ENCODE measurements at regions not wholly inside any gene's neighbourhood (a gene's known extent, or its start where the extent isn't known, plus 50 kb on each side); places are given as distances from the start of the nearest gene placed in this dataset.

GRCh38 chr5:133884569-133885311 lies 83.7 kb downstream of the C5orf15 start:
- FAIRE-seq: no peak
- TF ChIP-seq POLR2A (IDR thresholded peaks at IDR 0.05; ENCODE audit: low read depth, low read length) (no peak), POLR2AphosphoS5 (IDR thresholded peaks at IDR 0.05; ENCODE audit: low read depth, low read length) (no peak), SPI1 (IDR thresholded peaks at IDR 0.05; ENCODE audit: low read depth, low read length) (no peak), TAF1 (IDR thresholded peaks at IDR 0.05; ENCODE audit: low read depth, low read length) (no peak), POU2F2 (IDR thresholded peaks at IDR 0.05; ENCODE audit: low read depth, low read length) (no peak), PAX5 (IDR thresholded peaks at IDR 0.05; ENCODE audit: insufficient read depth, low read length, severe bottlenecking) (no peak)
- no peak for DNase-seq (ENCODE audit: insufficient read length, low spot score)

- no peak for FAIRE-seq
- no peak for DNase-seq (ENCODE audit: insufficient read length, low spot score)
- TF ChIP-seq POLR2A (IDR thresholded peaks at IDR 0.05; ENCODE audit: low read depth, low read length) (no peak), PAX5 (IDR thresholded peaks at IDR 0.05; ENCODE audit: insufficient read depth, low read length, severe bottlenecking) (no peak), POU2F2 (IDR thresholded peaks at IDR 0.05; ENCODE audit: low read depth, low read length) (no peak), POLR2AphosphoS5 (IDR thresholded peaks at IDR 0.05; ENCODE audit: low read depth, low read length) (no peak), TAF1 (IDR thresholded peaks at IDR 0.05; ENCODE audit: low read depth, low read length) (no peak), SPI1 (IDR thresholded peaks at IDR 0.05; ENCODE audit: low read depth, low read length) (no peak)
Measured at GRCh38 chr5:133883916-133884315, 84.5 kb downstream of the C5orf15 start.

GRCh38 chr5:133882846-133883245 lies 85.6 kb downstream of the C5orf15 start:
- FAIRE-seq (no peak), DNase-seq (ENCODE audit: insufficient read length, low spot score) (no peak)
- no peak for TF ChIP-seq SPI1 (IDR thresholded peaks at IDR 0.05; ENCODE audit: low read depth, low read length)

GRCh38 chr5:133882389-133882695 lies 86.1 kb downstream of the C5orf15 start:
- DNase-seq (ENCODE audit: insufficient read length, low spot score) (no peak), FAIRE-seq (no peak)
- TF ChIP-seq TAF1 (IDR thresholded peaks at IDR 0.05; ENCODE audit: low read depth, low read length) (no peak), POLR2AphosphoS5 (IDR thresholded peaks at IDR 0.05; ENCODE audit: low read depth, low read length) (no peak), PAX5 (IDR thresholded peaks at IDR 0.05; ENCODE audit: insufficient read depth, low read length, severe bottlenecking) (no peak), POLR2A (IDR thresholded peaks at IDR 0.05; ENCODE audit: low read depth, low read length) (no peak), POU2F2 (IDR thresholded peaks at IDR 0.05; ENCODE audit: low read depth, low read length) (no peak)

GRCh38 chr5:133881576-133882388 lies 86.6 kb downstream of the C5orf15 start:
- TF ChIP-seq POLR2A (IDR thresholded peaks at IDR 0.05; ENCODE audit: low read depth, low read length): no peak
- TF ChIP-seq TAF1 (IDR thresholded peaks at IDR 0.05; ENCODE audit: low read depth, low read length): no peak
- no peak for TF ChIP-seq POLR2AphosphoS5 (IDR thresholded peaks at IDR 0.05; ENCODE audit: low read depth, low read length)
- TF ChIP-seq POU2F2 (IDR thresholded peaks at IDR 0.05; ENCODE audit: low read depth, low read length): no peak
- TF ChIP-seq SPI1 (IDR thresholded peaks at IDR 0.05; ENCODE audit: low read depth, low read length): no peak
- no peak for TF ChIP-seq PAX5 (IDR thresholded peaks at IDR 0.05; ENCODE audit: insufficient read depth, low read length, severe bottlenecking)
- FAIRE-seq (no peak), DNase-seq (ENCODE audit: insufficient read length, low spot score) (no peak)

- FAIRE-seq: no peak
- no peak for TF ChIP-seq PAX5 (IDR thresholded peaks at IDR 0.05; ENCODE audit: insufficient read depth, low read length, severe bottlenecking)
- no peak for TF ChIP-seq TAF1 (IDR thresholded peaks at IDR 0.05; ENCODE audit: low read depth, low read length)
- no peak for TF ChIP-seq POLR2AphosphoS5 (IDR thresholded peaks at IDR 0.05; ENCODE audit: low read depth, low read length)
- TF ChIP-seq POU2F2 (IDR thresholded peaks at IDR 0.05; ENCODE audit: low read depth, low read length): no peak
- no peak for TF ChIP-seq POLR2A (IDR thresholded peaks at IDR 0.05; ENCODE audit: low read depth, low read length)
- TF ChIP-seq SPI1 (IDR thresholded peaks at IDR 0.05; ENCODE audit: low read depth, low read length): no peak
- DNase-seq (ENCODE audit: insufficient read length, low spot score): no peak
Measured at GRCh38 chr5:133878236-133878555, 90.2 kb downstream of the C5orf15 start.

GRCh38 chr5:133877351-133878235 lies 90.8 kb downstream of the C5orf15 start:
- TF ChIP-seq POLR2A (IDR thresholded peaks at IDR 0.05; ENCODE audit: low read depth, low read length) (no peak), TAF1 (IDR thresholded peaks at IDR 0.05; ENCODE audit: low read depth, low read length) (no peak), POU2F2 (IDR thresholded peaks at IDR 0.05; ENCODE audit: low read depth, low read length) (no peak), POLR2AphosphoS5 (IDR thresholded peaks at IDR 0.05; ENCODE audit: low read depth, low read length) (no peak), PAX5 (IDR thresholded peaks at IDR 0.05; ENCODE audit: insufficient read depth, low read length, severe bottlenecking) (no peak), SPI1 (IDR thresholded peaks at IDR 0.05; ENCODE audit: low read depth, low read length) (no peak)
- peak; percentile 57 for FAIRE-seq
- no peak for DNase-seq (ENCODE audit: insufficient read length, low spot score)

GRCh38 chr5:133876266-133876665 lies 92.2 kb downstream of the C5orf15 start:
- TF ChIP-seq PAX5 (IDR thresholded peaks at IDR 0.05; ENCODE audit: insufficient read depth, low read length, severe bottlenecking) (no peak), POLR2AphosphoS5 (IDR thresholded peaks at IDR 0.05; ENCODE audit: low read depth, low read length) (no peak), POLR2A (IDR thresholded peaks at IDR 0.05; ENCODE audit: low read depth, low read length) (no peak), SPI1 (IDR thresholded peaks at IDR 0.05; ENCODE audit: low read depth, low read length) (no peak), TAF1 (IDR thresholded peaks at IDR 0.05; ENCODE audit: low read depth, low read length) (no peak), POU2F2 (IDR thresholded peaks at IDR 0.05; ENCODE audit: low read depth, low read length) (no peak)
- DNase-seq (ENCODE audit: insufficient read length, low spot score): no peak
- no peak for FAIRE-seq

- FAIRE-seq (no peak), DNase-seq (ENCODE audit: insufficient read length, low spot score) (no peak)
- TF ChIP-seq POLR2AphosphoS5 (IDR thresholded peaks at IDR 0.05; ENCODE audit: low read depth, low read length) (no peak), TAF1 (IDR thresholded peaks at IDR 0.05; ENCODE audit: low read depth, low read length) (no peak), SPI1 (IDR thresholded peaks at IDR 0.05; ENCODE audit: low read depth, low read length) (no peak), POLR2A (IDR thresholded peaks at IDR 0.05; ENCODE audit: low read depth, low read length) (no peak), POU2F2 (IDR thresholded peaks at IDR 0.05; ENCODE audit: low read depth, low read length) (no peak), PAX5 (IDR thresholded peaks at IDR 0.05; ENCODE audit: insufficient read depth, low read length, severe bottlenecking) (no peak)
Measured at GRCh38 chr5:133875179-133875578, 93.2 kb downstream of the C5orf15 start.
